GM12872 (cell line): ENCODE measurements at regions not wholly inside any gene's neighbourhood (a gene's known extent, or its start where the extent isn't known, plus 50 kb on each side); places are given as distances from the start of the nearest gene placed in this dataset.

Experiments used
- CTCF ChIP-seq: IDR thresholded peaks from 3 replicates; pipeline ENCODE4 v1.5.1; 2011; ENCODE audit warnings: low read depth, mild to moderate bottlenecking, low read length, moderate library complexity; ENCODE audit not compliant: insufficient read depth

GRCh38 chr13:104314321-104314720 lies 1248.1 kb upstream of the SLC10A2 start:
- TF ChIP-seq CTCF: no peak

GRCh38 chr13:104310861-104311260 lies 1244.6 kb upstream of the SLC10A2 start:
- TF ChIP-seq CTCF: no peak

- TF ChIP-seq CTCF: no peak
Measured at GRCh38 chr13:104309431-104309830, 1243.2 kb upstream of the SLC10A2 start.

- TF ChIP-seq CTCF: no peak
Measured at GRCh38 chr13:104301171-104301975, 1235.2 kb upstream of the SLC10A2 start.

GRCh38 chr13:104297075-104297474 lies 1230.9 kb upstream of the SLC10A2 start:
- TF ChIP-seq CTCF: no peak

- no peak for TF ChIP-seq CTCF
Measured at GRCh38 chr13:104296286-104296685, 1230.1 kb upstream of the SLC10A2 start.

- TF ChIP-seq CTCF: no peak
Measured at GRCh38 chr13:104295537-104295936, 1229.3 kb upstream of the SLC10A2 start.

- no peak for TF ChIP-seq CTCF
Measured at GRCh38 chr13:104289400-104289799, 1223.2 kb upstream of the SLC10A2 start.
